HG03439 (cell line): ENCODE measurements at regions not wholly inside any gene's neighbourhood (a gene's known extent, or its start where the extent isn't known, plus 50 kb on each side); places are given as distances from the start of the nearest gene placed in this dataset.

Experiments
- ATAC-seq: cut with Tn5 transposase; IDR thresholded peaks from one replicate; pipeline ENCODE4 v1.9.1; 2021; ENCODE audit warnings: mild to moderate bottlenecking, moderate library complexity; ENCODE audit not compliant: unreplicated experiment

- ATAC-seq, result no peak
These were observed 195.5 kb upstream of the SNX19 start for GRCh38 chr11:131111775-131112174.

- ATAC-seq, result no peak
These were observed 202.0 kb upstream of the SNX19 start for GRCh38 chr11:131118247-131118646.

- ATAC-seq, result no peak
These were observed 205.4 kb upstream of the SNX19 start for GRCh38 chr11:131121426-131122333.

GRCh38 chr11:131122448-131122847, 206.2 kb upstream of the SNX19 start:
- no peak for ATAC-seq

- no peak for ATAC-seq
These were observed 213.2 kb upstream of the SNX19 start for GRCh38 chr11:131129474-131129873.

- no peak for ATAC-seq
These were observed 219.3 kb upstream of the SNX19 start for GRCh38 chr11:131135611-131136010.

GRCh38 chr11:131136486-131136885, 220.2 kb upstream of the SNX19 start:
- ATAC-seq, result no peak

- no peak for ATAC-seq
These were observed 220.8 kb upstream of the SNX19 start for GRCh38 chr11:131137046-131137445.

GRCh38 chr11:131138731-131139130, 222.5 kb upstream of the SNX19 start:
- no peak for ATAC-seq

- no peak for ATAC-seq
These were observed 224.6 kb upstream of the NTM start for GRCh38 chr11:131145791-131146190.

- no peak for ATAC-seq
These were observed 223.5 kb upstream of the NTM start for GRCh38 chr11:131146827-131147490.

GRCh38 chr11:131154351-131154750, 216.1 kb upstream of the NTM start:
- ATAC-seq, result no peak

GRCh38 chr11:131157678-131158077, 212.7 kb upstream of the NTM start:
- no peak for ATAC-seq

GRCh38 chr11:131160846-131161245, 209.6 kb upstream of the NTM start:
- no peak for ATAC-seq

- no peak for ATAC-seq
These were observed 206.8 kb upstream of the NTM start for GRCh38 chr11:131163613-131164012.

- no peak for ATAC-seq
These were observed 205.4 kb upstream of the NTM start for GRCh38 chr11:131165036-131165435.

- no peak for ATAC-seq
These were observed 201.3 kb upstream of the NTM start for GRCh38 chr11:131168839-131169713.

GRCh38 chr11:131172011-131172410, 198.4 kb upstream of the NTM start:
- no peak for ATAC-seq

GRCh38 chr11:131178020-131178419, 192.4 kb upstream of the NTM start:
- no peak for ATAC-seq

GRCh38 chr11:131178596-131178995, 191.8 kb upstream of the NTM start:
- ATAC-seq, result no peak

- ATAC-seq, result no peak
These were observed 190.6 kb upstream of the NTM start for GRCh38 chr11:131179836-131180235.
